ENCODE measurements at regions not wholly inside any gene's neighbourhood (a gene's known extent, or its start where the extent isn't known, plus 50 kb on each side); places are given as distances from the start of the nearest gene placed in this dataset.

DNA sequence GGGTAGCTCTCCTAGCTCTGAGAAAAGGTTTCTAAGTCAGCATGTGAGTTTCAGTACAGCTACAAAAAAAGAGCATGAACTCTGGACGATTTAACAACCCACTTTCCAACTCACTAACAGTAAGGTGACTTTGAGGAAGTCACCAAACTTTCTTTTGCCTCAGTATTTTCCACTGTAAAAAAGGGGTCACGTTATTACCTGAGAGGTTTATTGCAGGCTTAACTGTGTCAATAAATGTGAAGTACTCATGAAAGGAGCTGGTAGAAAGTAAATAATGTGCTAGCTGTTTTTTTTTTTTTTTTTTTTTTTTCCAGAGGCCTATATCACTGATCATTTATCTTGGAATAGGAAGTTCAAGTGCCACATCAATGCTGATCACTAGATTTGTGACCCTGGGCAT is 89.3 kb downstream of the PLSCR2 start:
- H3K27ac ChIP-seq (ENCODE audit: low read depth, low read length) = no peak overlapping the region
- no peak overlapping the region for H2BK15ac ChIP-seq (ENCODE audit: low read length)
- H3K36me3 ChIP-seq (ENCODE audit: control insufficient read depth in 2 of 4, insufficient read depth in 4 of 4, low read length in 3 of 4) = no peaks in the 10 kb centered on the region; a peak in 1 of 8 replicates
- ChIA-PET CTCF (ENCODE audit: partially characterized antibody) (interaction anchor here (1.5 kb wide), 1 partner anchor 198 kb away, joined by 5 read pairs; no protein-coding TSS in a partner anchor), POLR2A (ENCODE audit: partially characterized antibody) (no interaction called here)
- H3K79me2 ChIP-seq (ENCODE audit: control insufficient read depth in 1 of 2, insufficient read depth in 2 of 2, low read length in 2 of 2) = no peaks in the 10 kb centered on the region
- no peak overlapping the region for H3K18ac ChIP-seq (ENCODE audit: extremely low read depth, low read length)
- H3K4me1 ChIP-seq (replicated peaks in 1 of 4; ENCODE audit: control insufficient read depth in 3 of 4, insufficient read depth in 4 of 4, low read length in 3 of 4) = no peaks in the 10 kb centered on the region
- no peak overlapping the region for H2BK20ac ChIP-seq (ENCODE audit: low read length)
- no peak overlapping the region for H3K14ac ChIP-seq (ENCODE audit: insufficient read length)
- H4K91ac ChIP-seq (replicated peaks; ENCODE audit: insufficient read length, low read length) = no peak overlapping the region
- no peak overlapping the region for H2AK5ac ChIP-seq (ENCODE audit: low read depth, low read length)
- no peak overlapping the region for H3K9ac ChIP-seq (replicated peaks in 1 of 4; ENCODE audit: extremely low read depth in 1 of 4, low read depth in 3 of 4, low read length in 3 of 4)
- H3K27me3 ChIP-seq (replicated peaks in 1 of 4; ENCODE audit: control insufficient read depth in 3 of 4, extremely low read depth in 1 of 4, insufficient read depth in 3 of 4, low read length in 3 of 4) = no peaks in the 10 kb centered on the region
- no peak overlapping the region for H3K4me2 ChIP-seq (ENCODE audit: insufficient read depth in 1 of 2, low read depth in 2 of 2, low read length in 2 of 2)
- no peak overlapping the region for H2AFZ ChIP-seq (ENCODE audit: low read length)
- H2BK12ac ChIP-seq (ENCODE audit: low read depth, low read length) = no peak overlapping the region
- H3K23ac ChIP-seq (ENCODE audit: insufficient read length) = no peak overlapping the region
- H2BK5ac ChIP-seq (ENCODE audit: low read depth, low read length) = no peak overlapping the region
- DNase-seq (ENCODE audit: low read depth in 1 of 2, low spot score in 2 of 2) (no peak), FAIRE-seq (no peak)
- no peaks in the 10 kb centered on the region for H3K23me2 ChIP-seq (ENCODE audit: low read depth, low read length)
- no peaks in the 10 kb centered on the region for H3K79me1 ChIP-seq (ENCODE audit: low read depth, low read length)
- no peak overlapping the region for H3K4ac ChIP-seq (replicated peaks; ENCODE audit: insufficient read length, low read depth, low read length)
- TF ChIP-seq KDM1A (IDR thresholded peaks at IDR 0.05; ENCODE audit: borderline replicate concordance, low read length) = no peak
- TF ChIP-seq ASH2L (IDR thresholded peaks at IDR 0.05; ENCODE audit: low read length) = no peak
- TF ChIP-seq RFX5 (IDR thresholded peaks at IDR 0.05; ENCODE audit: borderline replicate concordance, low read depth, low read length) = no peak
- TF ChIP-seq SUZ12 (IDR thresholded peaks at IDR 0.05; ENCODE audit: low read length) = no peak
- no peak for TF ChIP-seq FOSL1 (IDR thresholded peaks at IDR 0.05; ENCODE audit: insufficient read depth, low read depth, low read length)
- no peak for TF ChIP-seq RAD21 (IDR thresholded peaks at IDR 0.05 in 1 of 2, conservative IDR thresholded peaks at IDR 0.05 in 1 of 2; ENCODE audit: low read depth in 2 of 2, low read length in 2 of 2)
- no peak for TF ChIP-seq YY1 (IDR thresholded peaks at IDR 0.05; ENCODE audit: low read depth, low read length)
- TF ChIP-seq RBBP5 (IDR thresholded peaks at IDR 0.05; ENCODE audit: borderline replicate concordance, low read depth, low read length) = no peak
- H4K8ac ChIP-seq (ENCODE audit: extremely low read depth, insufficient read depth, low read length) = no peak overlapping the region
- H3K56ac ChIP-seq (replicated peaks; ENCODE audit: insufficient read length, low read depth, low read length) = no peak overlapping the region
- H3K4me3 ChIP-seq (ENCODE audit: extremely low read depth in 1 of 4, insufficient read depth in 2 of 4, low read depth in 3 of 4, low read length in 4 of 4) = no peak overlapping the region
- WGBS, 2 experiments (ENCODE audit: extremely low coverage in 1 of 2, insufficient coverage in 1 of 2, insufficient read length in 1 of 2, insufficient replicate concordance in 2 of 2, low coverage in 1 of 2, low lambda C conversion rate in 2 of 2, missing lambda C conversion rate in 1 of 2) = 87% methylated on average over 2 of the region's 2 CpGs; no CpG with 5 or more reads in 1 of the 2 experiments
- H4K5ac ChIP-seq (ENCODE audit: insufficient read length, low read depth, low read length) = no peak overlapping the region
- no peaks in the 10 kb centered on the region for H3K9me3 ChIP-seq (ENCODE audit: insufficient read depth in 2 of 2, low read depth in 1 of 2, low read length in 1 of 2)
- no peaks in the 10 kb centered on the region for H4K20me1 ChIP-seq (replicated peaks in 1 of 2; ENCODE audit: control insufficient read depth in 1 of 2, insufficient read depth in 2 of 2, low read length in 2 of 2)
- H2BK120ac ChIP-seq (replicated peaks; ENCODE audit: low read depth, low read length) = no peak overlapping the region
